Mesendoderm (in vitro differentiated cells): ENCODE measurements at regions not wholly inside any gene's neighbourhood (a gene's known extent, or its start where the extent isn't known, plus 50 kb on each side); places are given as distances from the start of the nearest gene placed in this dataset.

ENCODE experiments used
- DNase-seq: peaks from one replicate; pipeline ENCODE4 v3.0.0; 2013
- H2AK5ac ChIP-seq: 2 replicates; pipeline ENCODE4 v1.6.1; 2013; ENCODE audit warnings: low read length, inconsistent platforms
- H2BK120ac ChIP-seq: 2 replicates; pipeline ENCODE4 v1.6.1; 2013; ENCODE audit warnings: low read depth, mild to moderate bottlenecking, low read length, moderate library complexity, mixed read lengths
- H2BK15ac ChIP-seq: replicated peaks from 2 replicates; pipeline ENCODE4 v1.6.1; 2013; ENCODE audit warnings: low read depth, mild to moderate bottlenecking, moderate library complexity
- H2BK5ac ChIP-seq: 2 replicates; pipeline ENCODE4 v1.6.1; 2013; ENCODE audit warnings: low read length, inconsistent platforms
- H3K18ac ChIP-seq: 2 replicates; pipeline ENCODE4 v1.6.1; 2013; ENCODE audit warnings: mild to moderate bottlenecking, low read length, mixed read lengths
- H3K23ac ChIP-seq: one replicate; pipeline ENCODE4 v1.6.1; 2013; ENCODE audit warnings: low read length
- H3K27ac ChIP-seq: 2 replicates; pipeline ENCODE4 v1.5.1; 2013; ENCODE audit warnings: low read depth, mild to moderate bottlenecking, inconsistent platforms, low read length, moderate library complexity
- H3K27me3 ChIP-seq: 2 replicates; pipeline ENCODE4 v1.6.1; 2013; ENCODE audit warnings: low read length, control low read depth, mild to moderate bottlenecking, inconsistent platforms; ENCODE audit not compliant: insufficient read depth, poor library complexity
- H3K36me3 ChIP-seq: 2 replicates; pipeline ENCODE4 v1.6.1; 2013; ENCODE audit warnings: low read length, inconsistent platforms; ENCODE audit not compliant: control insufficient read depth, insufficient read depth
- H3K4ac ChIP-seq: one replicate; pipeline ENCODE4 v1.6.1; 2013; ENCODE audit warnings: low read depth, mild to moderate bottlenecking, low read length, moderate library complexity
- H3K4me1 ChIP-seq: 2 replicates; pipeline ENCODE4 v1.6.1; 2013; ENCODE audit warnings: low read depth, low read length, inconsistent platforms; ENCODE audit not compliant: control insufficient read depth
- H3K4me2 ChIP-seq: 2 replicates; pipeline ENCODE4 v1.6.1; 2013; ENCODE audit warnings: low read length
- H3K4me3 ChIP-seq: 2 replicates; pipeline ENCODE4 v1.5.1; 2013; ENCODE audit warnings: mild to moderate bottlenecking, low read length
- H3K56ac ChIP-seq: one replicate; pipeline ENCODE4 v1.6.1; 2013; ENCODE audit warnings: low read length
- H3K79me1 ChIP-seq: 2 replicates; pipeline ENCODE4 v1.6.1; 2013; ENCODE audit warnings: low read length, inconsistent platforms
- H3K79me2 ChIP-seq: 2 replicates; pipeline ENCODE4 v1.6.1; 2013; ENCODE audit warnings: mild to moderate bottlenecking, low read length; ENCODE audit not compliant: control insufficient read depth, insufficient read depth
- H3K9ac ChIP-seq: 2 replicates; pipeline ENCODE4 v1.6.1; 2013; ENCODE audit warnings: low read length, inconsistent platforms
- H4K5ac ChIP-seq: one replicate; pipeline ENCODE4 v1.6.1; 2013; ENCODE audit warnings: low read length
- H4K8ac ChIP-seq: one replicate; pipeline ENCODE4 v1.6.1; 2013; ENCODE audit warnings: low read depth, mild to moderate bottlenecking, control low read depth, low read length, moderate library complexity
- WGBS: extraction: QIAGEN DNeasy Blood & Tissue Kit; methylation state at CpG from one replicate; pipeline ENCODE4 v1.1.7; 2013; ENCODE audit warnings: low lambda C conversion rate, missing lambda C conversion rate; ENCODE audit not compliant: insufficient coverage; ENCODE audit errors: extremely low coverage; 5-methylcytosine and 5-hydroxymethylcytosine counted together

- no peak overlapping the region for H3K27ac ChIP-seq
- no peaks in the 10 kb centered on the region for H3K79me1 ChIP-seq
- no peak overlapping the region for H3K4me3 ChIP-seq
- DNase-seq = no peak
- no peak overlapping the region for H2BK5ac ChIP-seq
- no peak overlapping the region for H3K4ac ChIP-seq
- no peak overlapping the region for H4K8ac ChIP-seq
- no peak overlapping the region for H3K9ac ChIP-seq
- no peak overlapping the region for H4K5ac ChIP-seq
- no peak overlapping the region for H3K4me2 ChIP-seq
- no peaks in the 10 kb centered on the region for H3K36me3 ChIP-seq
- H3K27me3 ChIP-seq = no peaks in the 10 kb centered on the region
- no peak overlapping the region for H2BK120ac ChIP-seq
- H3K4me1 ChIP-seq = no peaks in the 10 kb centered on the region
- no peak overlapping the region for H3K23ac ChIP-seq
- no peak overlapping the region for H2AK5ac ChIP-seq
- H2BK15ac ChIP-seq = no peak overlapping the region
- no peaks in the 10 kb centered on the region for H3K79me2 ChIP-seq
- H3K18ac ChIP-seq = no peak overlapping the region
- WGBS = no CpG with 5 or more reads among the region's 11 CpGs
- no peak overlapping the region for H3K56ac ChIP-seq
Observed at GRCh38 chr6:164014346-164015087, 600.0 kb downstream of the QKI start.

- no peak overlapping the region for H3K4ac ChIP-seq
- no peak overlapping the region for H2BK120ac ChIP-seq
- H2AK5ac ChIP-seq = no peak overlapping the region
- no peak overlapping the region for H3K56ac ChIP-seq
- no peak overlapping the region for H3K18ac ChIP-seq
- no peaks in the 10 kb centered on the region for H3K36me3 ChIP-seq
- H3K23ac ChIP-seq = no peak overlapping the region
- no peak overlapping the region for H3K9ac ChIP-seq
- no peaks in the 10 kb centered on the region for H3K79me1 ChIP-seq
- no peak overlapping the region for H3K4me2 ChIP-seq
- WGBS = no CpG with 5 or more reads among the region's 5 CpGs
- H3K4me1 ChIP-seq = no peaks in the 10 kb centered on the region
- H3K27me3 ChIP-seq = no peaks in the 10 kb centered on the region
- DNase-seq = no peak
- no peak overlapping the region for H2BK15ac ChIP-seq
- H4K5ac ChIP-seq = no peak overlapping the region
- H4K8ac ChIP-seq = no peak overlapping the region
- H2BK5ac ChIP-seq = no peak overlapping the region
- no peaks in the 10 kb centered on the region for H3K79me2 ChIP-seq
- no peak overlapping the region for H3K27ac ChIP-seq
- H3K4me3 ChIP-seq = no peak overlapping the region
Observed at GRCh38 chr6:164013480-164014208, 599.1 kb downstream of the QKI start.

GRCh38 chr6:164011321-164011720 is 596.8 kb downstream of the QKI start:
- no peak overlapping the region for H2BK5ac ChIP-seq
- no peak overlapping the region for H3K4ac ChIP-seq
- no CpG with 5 or more reads among the region's 2 CpGs for WGBS
- H3K18ac ChIP-seq = no peak overlapping the region
- H3K4me3 ChIP-seq = no peak overlapping the region
- H3K27ac ChIP-seq = no peak overlapping the region
- no peak overlapping the region for H4K8ac ChIP-seq
- H3K4me1 ChIP-seq = no peaks in the 10 kb centered on the region
- no peak overlapping the region for H3K9ac ChIP-seq
- H3K4me2 ChIP-seq = no peak overlapping the region
- no peaks in the 10 kb centered on the region for H3K79me2 ChIP-seq
- no peak overlapping the region for H2BK15ac ChIP-seq
- no peak overlapping the region for H3K56ac ChIP-seq
- no peak overlapping the region for H2AK5ac ChIP-seq
- H3K23ac ChIP-seq = no peak overlapping the region
- no peaks in the 10 kb centered on the region for H3K36me3 ChIP-seq
- no peaks in the 10 kb centered on the region for H3K79me1 ChIP-seq
- no peak overlapping the region for H2BK120ac ChIP-seq
- H3K27me3 ChIP-seq = no peaks in the 10 kb centered on the region
- no peak overlapping the region for H4K5ac ChIP-seq
- no peak for DNase-seq

GRCh38 chr6:164010441-164011103 is 596.1 kb downstream of the QKI start:
- no peaks in the 10 kb centered on the region for H3K36me3 ChIP-seq
- no peaks in the 10 kb centered on the region for H3K79me1 ChIP-seq
- no peak overlapping the region for H3K4me3 ChIP-seq
- H2BK120ac ChIP-seq = no peak overlapping the region
- WGBS = no CpG with 5 or more reads among the region's 6 CpGs
- no peak overlapping the region for H4K8ac ChIP-seq
- H3K56ac ChIP-seq = no peak overlapping the region
- H4K5ac ChIP-seq = no peak overlapping the region
- H2BK15ac ChIP-seq = no peak overlapping the region
- no peak overlapping the region for H3K23ac ChIP-seq
- H2BK5ac ChIP-seq = no peak overlapping the region
- no peak for DNase-seq
- no peaks in the 10 kb centered on the region for H3K4me1 ChIP-seq
- no peaks in the 10 kb centered on the region for H3K27me3 ChIP-seq
- no peaks in the 10 kb centered on the region for H3K79me2 ChIP-seq
- H3K18ac ChIP-seq = no peak overlapping the region
- no peak overlapping the region for H3K27ac ChIP-seq
- no peak overlapping the region for H3K4me2 ChIP-seq
- no peak overlapping the region for H3K9ac ChIP-seq
- no peak overlapping the region for H2AK5ac ChIP-seq
- no peak overlapping the region for H3K4ac ChIP-seq

GRCh38 chr6:164008902-164009301 is 594.4 kb downstream of the QKI start:
- H2BK15ac ChIP-seq = no peak overlapping the region
- H2BK120ac ChIP-seq = no peak overlapping the region
- H3K56ac ChIP-seq = no peak overlapping the region
- no peak overlapping the region for H2AK5ac ChIP-seq
- peak overlapping the region; percentile 59 for H3K4ac ChIP-seq
- no peaks in the 10 kb centered on the region for H3K27me3 ChIP-seq
- WGBS = no CpG with 5 or more reads among the region's 4 CpGs
- H4K5ac ChIP-seq = no peak overlapping the region
- H4K8ac ChIP-seq = no peak overlapping the region
- H3K23ac ChIP-seq = no peak overlapping the region
- H3K4me2 ChIP-seq = no peak overlapping the region
- H3K9ac ChIP-seq = no peak overlapping the region
- no peak overlapping the region for H2BK5ac ChIP-seq
- no peak overlapping the region for H3K18ac ChIP-seq
- no peaks in the 10 kb centered on the region for H3K79me1 ChIP-seq
- H3K4me1 ChIP-seq = no peaks in the 10 kb centered on the region
- H3K4me3 ChIP-seq = no peak overlapping the region
- no peaks in the 10 kb centered on the region for H3K36me3 ChIP-seq
- no peak overlapping the region for H3K27ac ChIP-seq
- no peaks in the 10 kb centered on the region for H3K79me2 ChIP-seq
- no peak for DNase-seq
